Liver (tissue), 3 donors: ENCODE measurements at regions not wholly inside any gene's neighbourhood (a gene's known extent, or its start where the extent isn't known, plus 50 kb on each side); places are given as distances from the start of the nearest gene placed in this dataset.

Experiments
- ATF3 ChIP-seq: IDR thresholded peaks from 2 replicates; pipeline ENCODE4 v1.6.1; 2016; ENCODE audit warnings: antibody characterized with exemption
- CTCF ChIP-seq: fragments of 150-350 bp; IDR thresholded peaks from 2 replicates; pipeline ENCODE4 v1.5.1; 2017; ENCODE audit warnings: improper control_type of control experiment, low read depth, low read length; ENCODE audit not compliant: missing input control
- GABPA ChIP-seq, 2 donors: IDR thresholded peaks in 1 of 2; conservative IDR thresholded peaks in 1 of 2; 2 replicates each; pipeline ENCODE4 v1.6.1; 2016; ENCODE audit warnings: antibody characterized with exemption in 2 of 2, mild to moderate bottlenecking in 1 of 2, moderate library complexity in 1 of 2
- HNF4G ChIP-seq: IDR thresholded peaks from 2 replicates; pipeline ENCODE4 v1.6.1; 2016; ENCODE audit warnings: antibody characterized with exemption
- MAX ChIP-seq: IDR thresholded peaks from 2 replicates; pipeline ENCODE4 v1.6.1; 2016; ENCODE audit warnings: antibody characterized with exemption
- NR2F2 ChIP-seq: IDR thresholded peaks from 2 replicates; pipeline ENCODE4 v1.6.1; 2016; ENCODE audit warnings: antibody characterized with exemption
- RAD21 ChIP-seq, 2 donors: IDR thresholded peaks; 2 replicates each; pipeline ENCODE4 v1.6.1; 2016; ENCODE audit warnings: antibody characterized with exemption in 2 of 2, mild to moderate bottlenecking in 2 of 2
- REST ChIP-seq: IDR thresholded peaks from 2 replicates; pipeline ENCODE4 v1.6.1; 2016; ENCODE audit warnings: antibody characterized with exemption, mild to moderate bottlenecking
- RXRA ChIP-seq, 2 donors: IDR thresholded peaks; 2 replicates each; pipeline ENCODE4 v1.6.1; 2017 to 2018; ENCODE audit warnings: antibody characterized with exemption in 2 of 2, mild to moderate bottlenecking in 1 of 2
- TAF1 ChIP-seq: conservative IDR thresholded peaks from 2 replicates; pipeline ENCODE4 v1.6.1; 2016; ENCODE audit warnings: antibody characterized with exemption, mild to moderate bottlenecking
- YY1 ChIP-seq: IDR thresholded peaks from 2 replicates; pipeline ENCODE4 v1.6.1; 2016; ENCODE audit warnings: antibody characterized with exemption, mild to moderate bottlenecking
- donor health status: healthy.
- donor health status: healthy.

- no peak for TF ChIP-seq CTCF
- no peak for TF ChIP-seq MAX
- TF ChIP-seq GABPA (IDR thresholded peaks at IDR 0.05 in 1 of 2, conservative IDR thresholded peaks at IDR 0.05 in 1 of 2): no peak
- no peak for TF ChIP-seq RAD21 (IDR thresholded peaks at IDR 0.05)
- TF ChIP-seq YY1: no peak
- TF ChIP-seq REST: no peak
- TF ChIP-seq RXRA (IDR thresholded peaks at IDR 0.05): no peak
- TF ChIP-seq TAF1: no peak
- no peak for TF ChIP-seq HNF4G
- no peak for TF ChIP-seq ATF3
- TF ChIP-seq NR2F2: no peak
Observed at GRCh38 chr1:168788258-168788657, 59.3 kb upstream of the DPT start.
